HG03025 (cell line): ENCODE measurements at regions not wholly inside any gene's neighbourhood (a gene's known extent, or its start where the extent isn't known, plus 50 kb on each side); places are given as distances from the start of the nearest gene placed in this dataset.

Experiments used
- ATAC-seq: cut with Tn5 transposase; IDR thresholded peaks from one replicate; pipeline ENCODE4 v1.9.1; 2021; ENCODE audit warnings: mild to moderate bottlenecking, moderate library complexity; ENCODE audit not compliant: unreplicated experiment, low FRiP score

DNA sequence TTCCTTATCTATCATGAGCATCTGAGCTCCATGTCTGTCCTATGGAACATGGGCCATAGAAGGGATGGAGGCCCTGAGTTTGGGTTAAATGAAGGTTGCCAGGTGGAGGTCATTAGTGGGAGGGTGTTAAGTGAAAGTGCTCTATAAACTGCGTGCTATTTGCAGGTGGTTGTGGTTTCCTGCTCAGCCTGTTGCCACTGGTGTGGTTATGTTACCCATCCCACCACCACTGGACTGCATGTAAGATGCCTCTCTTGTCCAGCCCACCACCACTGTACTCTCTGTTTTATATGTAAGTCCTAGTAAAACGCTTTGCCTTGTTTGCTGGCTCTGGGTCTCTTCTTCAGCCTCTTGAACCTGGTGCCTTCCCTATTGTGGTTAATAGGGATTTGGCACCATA, 711.2 kb downstream of the SORCS3 start:
- ATAC-seq = no peak

DNA sequence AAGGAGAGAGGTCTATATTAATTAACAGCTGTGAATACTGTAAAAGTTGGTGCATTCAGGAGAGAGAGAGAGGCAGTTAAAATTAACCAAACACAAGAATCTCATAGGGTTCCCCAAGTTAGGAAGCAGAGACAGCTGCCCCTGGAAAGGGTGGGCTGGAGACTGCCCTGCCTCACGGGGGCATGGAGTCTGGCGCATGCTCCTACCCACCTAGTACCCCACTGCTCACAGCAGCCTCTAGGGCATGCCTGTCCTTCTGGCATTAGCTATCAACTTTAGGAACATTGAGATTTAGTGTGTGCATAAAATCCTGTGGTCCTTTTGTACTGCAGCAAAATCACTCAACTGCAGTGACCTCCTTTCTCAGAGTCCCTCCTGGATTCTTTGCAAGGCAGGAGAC, 710.1 kb downstream of the SORCS3 start:
- no peak for ATAC-seq

DNA sequence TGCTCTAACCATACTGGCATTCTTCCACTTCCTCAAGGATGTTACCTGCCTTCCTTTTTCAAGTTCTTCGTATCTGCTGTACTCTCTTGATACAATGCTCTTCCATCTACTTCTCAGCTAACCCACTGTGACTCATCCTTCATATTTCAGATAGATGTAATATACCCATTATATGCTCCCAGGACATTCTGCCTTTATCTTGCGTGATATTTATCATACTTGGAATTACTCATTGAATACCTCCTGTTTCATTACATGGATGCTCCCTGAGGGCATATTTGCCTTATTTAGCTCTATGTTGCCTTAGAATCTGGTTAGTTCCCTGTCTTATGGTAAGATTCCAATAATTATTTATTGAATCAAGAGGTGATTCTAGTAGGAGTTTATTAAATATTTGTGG, 706.4 kb downstream of the SORCS3 start:
- no peak for ATAC-seq

DNA sequence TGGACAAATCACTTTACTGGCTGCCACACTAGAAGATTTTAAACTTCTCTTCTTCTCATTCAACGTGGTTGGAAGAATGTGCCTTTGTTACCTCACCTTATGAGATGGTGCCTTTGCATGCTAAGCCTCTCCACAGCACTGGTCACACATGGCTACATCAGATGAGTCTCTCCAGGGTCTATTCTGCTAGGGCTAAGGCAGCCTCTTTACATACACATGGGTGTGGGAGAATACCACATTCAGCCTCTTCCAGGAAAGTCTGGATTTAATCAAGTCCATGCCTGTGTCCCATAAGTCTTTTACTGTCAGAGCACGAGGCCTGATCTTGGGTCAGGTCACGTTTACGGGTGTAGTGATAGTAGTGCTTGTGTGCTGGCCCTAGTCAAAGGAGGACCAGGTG, 701.5 kb downstream of the SORCS3 start:
- ATAC-seq = no peak

DNA sequence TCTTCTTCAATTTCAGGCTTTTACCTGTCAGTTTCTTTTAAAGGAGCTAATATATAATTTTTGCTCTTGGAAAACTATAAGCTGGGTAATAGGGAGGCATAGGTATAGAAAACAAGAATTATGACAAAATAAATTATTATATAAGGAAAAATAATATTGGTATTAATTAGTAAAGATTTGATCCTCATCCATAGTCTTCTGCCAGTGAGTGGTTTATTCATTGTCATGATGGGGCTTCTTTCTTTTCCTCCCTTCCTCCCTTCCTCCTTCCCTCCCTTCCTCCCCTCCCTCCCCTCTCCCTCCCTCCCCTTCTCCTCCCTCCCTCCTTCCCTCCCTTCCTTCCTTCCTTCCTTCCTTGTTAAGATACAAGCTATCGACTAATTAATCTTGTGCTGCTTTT, 698.6 kb downstream of the SORCS3 start:
- no peak for ATAC-seq

DNA sequence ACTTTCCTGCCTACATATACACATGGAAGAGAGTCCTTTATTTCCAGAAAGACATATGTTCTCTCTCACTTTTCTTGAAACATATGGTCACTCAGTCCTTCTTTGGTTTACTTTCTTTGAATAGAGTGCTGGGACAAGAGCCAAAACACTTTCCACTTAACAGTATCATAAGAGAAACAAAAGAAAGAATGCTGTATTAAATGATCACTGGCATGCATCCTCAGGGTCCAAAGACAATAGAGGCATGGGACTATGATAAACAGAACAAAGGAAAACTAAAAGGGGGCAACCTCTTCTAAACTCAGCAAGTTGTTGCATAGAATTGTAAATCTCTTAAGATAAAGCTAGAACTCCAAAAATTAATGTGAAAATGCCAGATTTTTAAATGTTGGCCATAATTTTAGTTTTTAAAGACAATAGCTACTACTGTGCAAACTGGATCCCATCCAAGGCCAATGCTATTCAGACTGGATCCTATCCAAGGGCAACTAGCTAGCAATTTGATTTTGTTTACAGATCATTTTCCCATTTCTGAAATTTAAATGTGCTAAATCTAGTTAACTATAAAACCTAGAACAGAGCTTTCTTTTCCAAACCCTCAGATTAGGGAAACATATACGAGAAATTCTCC, 687.5 kb downstream of the SORCS3 start:
- no peak for ATAC-seq
